ENCODE measurements at regions not wholly inside any gene's neighbourhood (a gene's known extent, or its start where the extent isn't known, plus 50 kb on each side); places are given as distances from the start of the nearest gene placed in this dataset.

GRCh38 chr5:168128557-168128956 lies 162.9 kb upstream of the WWC1 start:
- TF ChIP-seq CTCF (IDR thresholded peaks at IDR 0.05; ENCODE audit: borderline replicate concordance, insufficient read depth, low read depth, low read length) = no peak
- H3K4me3 ChIP-seq (ENCODE audit: low read depth, low read length) = no peak overlapping the region

- H3K4me3 ChIP-seq (ENCODE audit: low read depth, low read length) = no peak overlapping the region
- TF ChIP-seq CTCF (IDR thresholded peaks at IDR 0.05; ENCODE audit: borderline replicate concordance, insufficient read depth, low read depth, low read length) = no peak
Observed at GRCh38 chr5:168131519-168131918, 159.9 kb upstream of the WWC1 start.

GRCh38 chr5:168132241-168132641 lies 159.2 kb upstream of the WWC1 start:
- no peak overlapping the region for H3K4me3 ChIP-seq (ENCODE audit: low read depth, low read length)
- no peak for TF ChIP-seq CTCF (IDR thresholded peaks at IDR 0.05; ENCODE audit: borderline replicate concordance, insufficient read depth, low read depth, low read length)

- TF ChIP-seq CTCF (IDR thresholded peaks at IDR 0.05; ENCODE audit: borderline replicate concordance, insufficient read depth, low read depth, low read length) = no peak
- no peak overlapping the region for H3K4me3 ChIP-seq (ENCODE audit: low read depth, low read length)
Observed at GRCh38 chr5:168135897-168136296, 155.5 kb upstream of the WWC1 start.

- TF ChIP-seq CTCF (IDR thresholded peaks at IDR 0.05; ENCODE audit: borderline replicate concordance, insufficient read depth, low read depth, low read length) = no peak
- no peak overlapping the region for H3K4me3 ChIP-seq (ENCODE audit: low read depth, low read length)
Observed at GRCh38 chr5:168136340-168136739, 155.1 kb upstream of the WWC1 start.

GRCh38 chr5:168137265-168137664 lies 154.2 kb upstream of the WWC1 start:
- no peak for TF ChIP-seq CTCF (IDR thresholded peaks at IDR 0.05; ENCODE audit: borderline replicate concordance, insufficient read depth, low read depth, low read length)
- no peak overlapping the region for H3K4me3 ChIP-seq (ENCODE audit: low read depth, low read length)

GRCh38 chr5:168140241-168140640 lies 151.2 kb upstream of the WWC1 start:
- no peak for TF ChIP-seq CTCF (IDR thresholded peaks at IDR 0.05; ENCODE audit: borderline replicate concordance, insufficient read depth, low read depth, low read length)
- H3K4me3 ChIP-seq (ENCODE audit: low read depth, low read length) = no peak overlapping the region

Data from GM12875 (cell line).